Type B pancreatic cell (in vitro differentiated cells): ENCODE measurements at regions not wholly inside any gene's neighbourhood (a gene's known extent, or its start where the extent isn't known, plus 50 kb on each side); places are given as distances from the start of the nearest gene placed in this dataset.

Experiments used
- DNase-seq: peaks from one replicate; pipeline ENCODE4 v3.0.0; 2021; ENCODE audit warnings: mixed read lengths; ENCODE audit not compliant: unreplicated experiment; ENCODE audit errors: extremely low spot score
- H3K27ac Mint-ChIP-seq: 2 replicates; pipeline ENCODE4 v1.8.0; 2021; ENCODE audit warnings: mild to moderate bottlenecking, mixed read lengths
- H3K27me3 Mint-ChIP-seq: 2 replicates; pipeline ENCODE4 v1.8.0; 2021; ENCODE audit warnings: mixed read lengths
- H3K36me3 Mint-ChIP-seq: 2 replicates; pipeline ENCODE4 v1.8.0; 2021; ENCODE audit warnings: mixed read lengths
- H3K4me1 Mint-ChIP-seq: one replicate; pipeline ENCODE4 v1.8.0; 2021; ENCODE audit warnings: mixed read lengths; ENCODE audit not compliant: unreplicated experiment
- H3K4me3 Mint-ChIP-seq: 2 replicates; pipeline ENCODE4 v1.8.0; 2021; ENCODE audit warnings: mild to moderate bottlenecking, mixed read lengths
- H3K9me3 Mint-ChIP-seq: 2 replicates; pipeline ENCODE4 v1.8.0; 2021; ENCODE audit warnings: mixed read lengths
- CTCF ChIP-seq: fragments of 200-600 bp; sonication (generic); conservative IDR thresholded peaks from 2 replicates; pipeline ENCODE4 v1.5.0; 2021; ENCODE audit warnings: antibody characterized with exemption, mild to moderate bottlenecking

- no peaks in the 10 kb centered on the region for H3K36me3 Mint-ChIP-seq
- peaks cover 34% of the 10 kb centered on the region for H3K4me1 Mint-ChIP-seq
- no peak overlapping the region for H3K4me3 Mint-ChIP-seq
- H3K27me3 Mint-ChIP-seq, result no peaks in the 10 kb centered on the region
- TF ChIP-seq CTCF, result no peak
- no peak overlapping the region for H3K27ac Mint-ChIP-seq
- no peak for DNase-seq
- H3K9me3 Mint-ChIP-seq, result no peaks in the 10 kb centered on the region
Observed at GRCh38 chr14:32005628-32006027, 71.5 kb upstream of the ARHGAP5 start.

- no peak for DNase-seq
- Mint-ChIP-seq H3K27ac (peak overlapping the region; percentile 56), H3K36me3 (no peaks in the 10 kb centered on the region), H3K9me3 (no peaks in the 10 kb centered on the region), H3K4me1 (peaks cover 42% of the 10 kb centered on the region), H3K4me3 (no peak overlapping the region), H3K27me3 (no peaks in the 10 kb centered on the region)
- TF ChIP-seq CTCF, result no peak
Observed at GRCh38 chr14:32006263-32007110, 70.6 kb upstream of the ARHGAP5 start.

GRCh38 chr14:32007755-32008362 is 69.2 kb upstream of the ARHGAP5 start:
- Mint-ChIP-seq H3K4me3 (no peak overlapping the region), H3K27me3 (no peaks in the 10 kb centered on the region), H3K4me1 (peaks cover 43% of the 10 kb centered on the region), H3K27ac (no peak overlapping the region), H3K9me3 (no peaks in the 10 kb centered on the region), H3K36me3 (no peaks in the 10 kb centered on the region)
- TF ChIP-seq CTCF, result no peak
- DNase-seq, result no peak

GRCh38 chr14:32008602-32009193 is 68.4 kb upstream of the ARHGAP5 start:
- no peak overlapping the region for H3K4me3 Mint-ChIP-seq
- no peak overlapping the region for H3K27ac Mint-ChIP-seq
- H3K9me3 Mint-ChIP-seq, result no peaks in the 10 kb centered on the region
- no peak for TF ChIP-seq CTCF
- H3K27me3 Mint-ChIP-seq, result no peaks in the 10 kb centered on the region
- H3K4me1 Mint-ChIP-seq, result peaks cover 48% of the 10 kb centered on the region
- H3K36me3 Mint-ChIP-seq, result no peaks in the 10 kb centered on the region
- no peak for DNase-seq

GRCh38 chr14:32009221-32009975 is 67.7 kb upstream of the ARHGAP5 start:
- Mint-ChIP-seq H3K36me3 (no peaks in the 10 kb centered on the region), H3K4me1 (peaks cover 55% of the 10 kb centered on the region), H3K9me3 (no peaks in the 10 kb centered on the region), H3K27ac (no peak overlapping the region), H3K27me3 (no peaks in the 10 kb centered on the region), H3K4me3 (peak overlapping the region; percentile 33)
- no peak for DNase-seq
- TF ChIP-seq CTCF, result no peak
